BJ (cell line): ENCODE measurements at regions not wholly inside any gene's neighbourhood (a gene's known extent, or its start where the extent isn't known, plus 50 kb on each side); places are given as distances from the start of the nearest gene placed in this dataset.

Experiments used
- CTCF ChIA-PET: fragments of 350-600 bp; formaldehyde crosslinking; extraction: SDS; loops from one replicate; lab custom pipeline; 2021; ENCODE audit warnings: antibody characterized with exemption, inconsistent platforms; lab: Yijun Ruan, JAX
- POLR2A ChIA-PET: fragments of 300-600 bp; sonication (Branson Sonifier 250); formaldehyde crosslinking; extraction: SDS; loops from one replicate; lab custom pipeline; 2021; ENCODE audit warnings: antibody characterized with exemption; lab: Charles Lee
- DNase-seq: peaks from one replicate; pipeline ENCODE4 v3.0.0-alpha.2; 2011; ENCODE audit warnings: low read depth
- H3K27me3 ChIP-seq: 2 replicates; pipeline ENCODE4 v1.6.0; 2011; ENCODE audit warnings: low read length; ENCODE audit not compliant: control insufficient read depth, insufficient read depth
- H3K36me3 ChIP-seq: 2 replicates; pipeline ENCODE4 v1.5.1; 2011; ENCODE audit warnings: low read length; ENCODE audit not compliant: control insufficient read depth, insufficient read depth
- H3K4me3 ChIP-seq: 2 replicates; pipeline ENCODE4 v1.5.1; 2011; ENCODE audit warnings: low read depth, mild to moderate bottlenecking, control low read depth, low read length
- CTCF ChIP-seq: IDR thresholded peaks from 2 replicates; pipeline ENCODE4 v1.5.1; 2011; ENCODE audit warnings: low read depth, mild to moderate bottlenecking, control low read depth, inconsistent platforms, low read length, moderate library complexity; ENCODE audit not compliant: insufficient read depth

- no peak for TF ChIP-seq CTCF
- ChIA-PET CTCF (interaction anchor here (1.3 kb wide), 1 partner anchor 23 kb away, joined by 3 read pairs; no protein-coding TSS in a partner anchor), POLR2A (no interaction called here)
- Histone ChIP-seq H3K36me3 (no peaks in the 10 kb centered on the region), H3K27me3 (peaks cover 9% of the 10 kb centered on the region), H3K4me3 (no peak overlapping the region)
- no peak for DNase-seq
Measured at GRCh38 chr1:25088946-25089345, 143.4 kb downstream of the SYF2 start.

GRCh38 chr1:25088180-25088701 lies 144.1 kb downstream of the SYF2 start:
- H3K4me3 ChIP-seq = no peak overlapping the region
- no peaks in the 10 kb centered on the region for H3K36me3 ChIP-seq
- DNase-seq = no peak
- ChIA-PET CTCF (interaction anchor here (1.3 kb wide), 1 partner anchor 22 kb away, joined by 3 read pairs; no protein-coding TSS in a partner anchor), POLR2A (no interaction called here)
- H3K27me3 ChIP-seq = peaks cover 9% of the 10 kb centered on the region
- no peak for TF ChIP-seq CTCF

- POLR2A ChIA-PET = no interaction called here
- DNase-seq = no peak
- TF ChIP-seq CTCF = no peak
- H3K27me3 ChIP-seq = peaks cover 9% of the 10 kb centered on the region
- CTCF ChIA-PET = interaction anchor here (0.9 to 3.9 kb wide), 2 partner anchors 15 to 31 kb away, joined by 4 to 12 read pairs; no protein-coding TSS in a partner anchor
- H3K36me3 ChIP-seq = no peaks in the 10 kb centered on the region
- H3K4me3 ChIP-seq = no peak overlapping the region
Measured at GRCh38 chr1:25086518-25087079, 145.7 kb downstream of the SYF2 start.

GRCh38 chr1:25084407-25084806 lies 147.9 kb downstream of the SYF2 start:
- ChIA-PET POLR2A (no interaction called here), CTCF (interaction anchor here (3.9 kb wide), 1 partner anchor 17 kb away, joined by 12 read pairs; no protein-coding TSS in a partner anchor)
- no peaks in the 10 kb centered on the region for H3K36me3 ChIP-seq
- no peak for TF ChIP-seq CTCF
- H3K27me3 ChIP-seq = peaks cover 9% of the 10 kb centered on the region
- H3K4me3 ChIP-seq = no peak overlapping the region
- DNase-seq = no peak

GRCh38 chr1:25083481-25084345 lies 148.6 kb downstream of the SYF2 start:
- TF ChIP-seq CTCF = no peak
- ChIA-PET CTCF (interaction anchor here (0.7 to 3.9 kb wide), 2 partner anchors 18 to 900 kb away, joined by 3 to 12 read pairs; no protein-coding TSS in a partner anchor), POLR2A (no interaction called here)
- DNase-seq = no peak
- Histone ChIP-seq H3K36me3 (no peaks in the 10 kb centered on the region), H3K4me3 (no peak overlapping the region), H3K27me3 (peaks cover 9% of the 10 kb centered on the region)
